RWPE2 (cell line): ENCODE measurements at regions not wholly inside any gene's neighbourhood (a gene's known extent, or its start where the extent isn't known, plus 50 kb on each side); places are given as distances from the start of the nearest gene placed in this dataset.

Experiments
- ATAC-seq: fragments of 200-7000 bp; cut with Tn5 transposase; 3 replicates; pipeline ENCODE4 v1.9.1; 2021; ENCODE audit warnings: low read depth
- DNase-seq: peaks from one replicate; pipeline ENCODE4 v3.0.0-alpha.2; 2020; ENCODE audit warnings: low spot score
- H3K27ac ChIP-seq: fragments of 450-650 bp; 2 replicates; pipeline ENCODE4 v1.5.1; 2017; ENCODE audit warnings: mild to moderate bottlenecking; ENCODE audit not compliant: poor library complexity, severe bottlenecking
- H3K27me3 ChIP-seq: fragments of 250-450 bp; sonication (Bioruptor Pico); 2 replicates; pipeline ENCODE4 v1.5.1; 2021; ENCODE audit warnings: mild to moderate bottlenecking, moderate library complexity; ENCODE audit not compliant: insufficient read depth, poor library complexity, severe bottlenecking
- H3K36me3 ChIP-seq: fragments of 250-450 bp; sonication (Bioruptor Pico); 2 replicates; pipeline ENCODE4 v1.5.1; 2020; ENCODE audit warnings: low read depth, mild to moderate bottlenecking, moderate library complexity
- H3K4me1 ChIP-seq: fragments of 250-450 bp; sonication (Bioruptor Pico); 2 replicates; pipeline ENCODE4 v1.5.1; 2021; ENCODE audit warnings: mild to moderate bottlenecking, moderate library complexity; ENCODE audit not compliant: insufficient read depth, poor library complexity, severe bottlenecking
- H3K4me3 ChIP-seq: fragments of 250-450 bp; sonication (Bioruptor Pico); 2 replicates; pipeline ENCODE4 v1.5.1; 2021; ENCODE audit warnings: mild to moderate bottlenecking, moderate library complexity; ENCODE audit not compliant: severe bottlenecking
- H3K9me3 ChIP-seq: fragments of 250-450 bp; sonication (Bioruptor Pico); 2 replicates; pipeline ENCODE4 v1.5.1; 2021; ENCODE audit warnings: mild to moderate bottlenecking, moderate library complexity; ENCODE audit not compliant: severe bottlenecking
- TF ChIP-seq, protein P1 (sequence below): fragments of 450-650 bp; IDR thresholded peaks from one replicate; pipeline ENCODE4 v1.5.1; 2017; ENCODE audit warnings: mild to moderate bottlenecking, moderate library complexity; ENCODE audit not compliant: poor library complexity, severe bottlenecking

DNA sequence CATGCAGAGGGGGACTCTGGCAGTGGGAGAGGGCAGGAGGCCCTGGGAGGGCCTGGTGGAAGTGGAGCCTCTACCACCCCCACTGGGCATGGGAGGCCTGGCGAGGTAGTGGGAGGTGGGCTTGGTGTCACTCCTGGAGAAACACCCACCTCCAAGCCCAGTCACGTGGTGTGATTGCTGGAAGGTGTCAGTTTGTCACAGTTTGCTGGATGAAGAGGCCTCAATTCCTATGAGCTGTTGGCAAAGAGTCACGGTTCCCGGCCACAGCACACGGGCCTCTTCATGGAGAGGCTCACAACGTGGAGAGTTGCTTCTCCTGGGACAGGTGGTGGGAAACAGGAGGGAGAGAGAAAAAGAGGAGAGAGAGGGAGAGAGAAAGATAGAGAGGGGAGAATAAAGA lies 684.1 kb upstream of the ARGLU1 start:
- ATAC-seq = no peak
- Histone ChIP-seq H3K36me3 (no peaks in the 10 kb centered on the region), H3K4me3 (no peak overlapping the region), H3K9me3 (no peaks in the 10 kb centered on the region), H3K27ac (no peak overlapping the region), H3K27me3 (no peaks in the 10 kb centered on the region), H3K4me1 (no peaks in the 10 kb centered on the region)
- TF ChIP-seq, protein P1, sequence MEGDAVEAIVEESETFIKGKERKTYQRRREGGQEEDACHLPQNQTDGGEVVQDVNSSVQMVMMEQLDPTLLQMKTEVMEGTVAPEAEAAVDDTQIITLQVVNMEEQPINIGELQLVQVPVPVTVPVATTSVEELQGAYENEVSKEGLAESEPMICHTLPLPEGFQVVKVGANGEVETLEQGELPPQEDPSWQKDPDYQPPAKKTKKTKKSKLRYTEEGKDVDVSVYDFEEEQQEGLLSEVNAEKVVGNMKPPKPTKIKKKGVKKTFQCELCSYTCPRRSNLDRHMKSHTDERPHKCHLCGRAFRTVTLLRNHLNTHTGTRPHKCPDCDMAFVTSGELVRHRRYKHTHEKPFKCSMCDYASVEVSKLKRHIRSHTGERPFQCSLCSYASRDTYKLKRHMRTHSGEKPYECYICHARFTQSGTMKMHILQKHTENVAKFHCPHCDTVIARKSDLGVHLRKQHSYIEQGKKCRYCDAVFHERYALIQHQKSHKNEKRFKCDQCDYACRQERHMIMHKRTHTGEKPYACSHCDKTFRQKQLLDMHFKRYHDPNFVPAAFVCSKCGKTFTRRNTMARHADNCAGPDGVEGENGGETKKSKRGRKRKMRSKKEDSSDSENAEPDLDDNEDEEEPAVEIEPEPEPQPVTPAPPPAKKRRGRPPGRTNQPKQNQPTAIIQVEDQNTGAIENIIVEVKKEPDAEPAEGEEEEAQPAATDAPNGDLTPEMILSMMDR = no peak
- no peak for DNase-seq

DNA sequence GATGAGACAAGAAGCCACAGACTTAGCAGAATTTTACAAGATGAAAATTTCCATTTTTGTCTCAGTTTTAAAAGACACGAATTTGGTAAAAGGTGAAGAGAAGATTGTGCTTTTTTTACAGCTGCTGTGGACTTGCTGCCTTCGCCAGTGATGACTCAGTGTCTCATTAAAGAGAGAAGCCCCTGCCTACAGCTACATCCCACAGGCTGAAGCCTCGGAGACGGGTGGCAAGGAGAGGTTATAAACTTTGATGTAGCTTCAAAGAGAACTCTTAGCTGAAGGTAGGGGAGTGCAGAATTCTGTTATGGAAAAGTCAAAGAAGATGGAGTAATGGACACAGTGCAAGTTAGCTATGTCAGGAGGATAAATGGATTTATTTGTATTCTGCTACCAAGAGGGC lies 683.4 kb upstream of the ARGLU1 start:
- no peak for DNase-seq
- H3K36me3 ChIP-seq = no peaks in the 10 kb centered on the region
- no peaks in the 10 kb centered on the region for H3K9me3 ChIP-seq
- no peak overlapping the region for H3K27ac ChIP-seq
- no peaks in the 10 kb centered on the region for H3K27me3 ChIP-seq
- ATAC-seq = no peak
- H3K4me1 ChIP-seq = no peaks in the 10 kb centered on the region
- H3K4me3 ChIP-seq = no peak overlapping the region
- TF ChIP-seq, protein P1 = no peak

GRCh38 chr13:107250628-107251027 lies 682.7 kb upstream of the ARGLU1 start:
- DNase-seq (no peak), ATAC-seq (no peak)
- Histone ChIP-seq H3K27ac (no peak overlapping the region), H3K4me3 (no peak overlapping the region), H3K36me3 (no peaks in the 10 kb centered on the region), H3K4me1 (no peaks in the 10 kb centered on the region), H3K9me3 (no peaks in the 10 kb centered on the region), H3K27me3 (no peaks in the 10 kb centered on the region)
- TF ChIP-seq, protein P1 = no peak

- TF ChIP-seq, protein P1 = no peak
- no peaks in the 10 kb centered on the region for H3K4me1 ChIP-seq
- ATAC-seq (no peak), DNase-seq (no peak)
- no peaks in the 10 kb centered on the region for H3K27me3 ChIP-seq
- H3K36me3 ChIP-seq = no peaks in the 10 kb centered on the region
- H3K4me3 ChIP-seq = no peak overlapping the region
- no peaks in the 10 kb centered on the region for H3K9me3 ChIP-seq
- H3K27ac ChIP-seq = no peak overlapping the region
Measured at GRCh38 chr13:107244241-107244640, 676.3 kb upstream of the ARGLU1 start.

DNA sequence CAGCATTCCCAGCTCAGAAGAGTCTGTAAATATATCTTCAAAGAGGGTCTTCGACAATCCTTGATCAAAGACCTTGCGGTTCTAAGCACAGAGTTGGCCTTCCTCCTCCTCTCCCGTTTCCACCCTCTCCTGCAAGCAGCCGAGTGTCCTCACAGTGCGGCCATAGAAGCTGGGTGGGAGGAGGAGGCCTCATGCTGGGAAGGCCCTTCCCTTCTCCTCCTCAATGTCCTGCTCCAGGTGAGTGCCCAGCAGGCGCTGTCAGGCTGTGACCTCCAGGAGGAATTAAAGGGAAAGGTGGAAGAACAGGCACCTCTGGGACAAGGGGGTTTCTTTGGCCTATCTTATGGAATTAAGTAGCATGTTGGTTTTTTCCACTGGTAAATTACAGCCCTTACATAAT lies 674.2 kb upstream of the ARGLU1 start:
- Histone ChIP-seq H3K4me1 (no peaks in the 10 kb centered on the region), H3K4me3 (no peak overlapping the region)

More for the DNA sequence above, 674.2 kb upstream of the ARGLU1 start:
- no peaks in the 10 kb centered on the region for H3K27me3 ChIP-seq
- no peak overlapping the region for H3K27ac ChIP-seq
- DNase-seq = no peak
- no peaks in the 10 kb centered on the region for H3K36me3 ChIP-seq
- no peak for ATAC-seq
- no peaks in the 10 kb centered on the region for H3K9me3 ChIP-seq
- TF ChIP-seq, protein P1 = no peak
